Stimulated activated CD8-positive, alpha-beta memory T cell treated with anti-CD3 and anti-CD28 coated beads, Interleukin-15, amount 100 ng/mL, for 24 hours (primary cell): ENCODE measurements at regions not wholly inside any gene's neighbourhood (a gene's known extent, or its start where the extent isn't known, plus 50 kb on each side); places are given as distances from the start of the nearest gene placed in this dataset.

Experiments
- DNase-seq: peaks from one replicate; pipeline ENCODE4 v3.0.0-alpha.2; 2020; ENCODE audit warnings: low read depth

- no peak for DNase-seq
These were observed 1318.3 kb downstream of the AACS start for GRCh38 chr12:126383506-126383905.

GRCh38 chr12:126384026-126384564 is 1318.9 kb downstream of the AACS start:
- DNase-seq, result no peak

GRCh38 chr12:126385785-126386184 is 1320.5 kb downstream of the AACS start:
- DNase-seq, result no peak

GRCh38 chr12:126389220-126389841 is 1324.1 kb downstream of the AACS start:
- DNase-seq, result no peak

- DNase-seq, result no peak
These were observed 1324.7 kb downstream of the AACS start for GRCh38 chr12:126389961-126390360.

- no peak for DNase-seq
These were observed 1325.8 kb downstream of the AACS start for GRCh38 chr12:126390969-126391566.

GRCh38 chr12:126396536-126396935 is 1331.3 kb downstream of the AACS start:
- DNase-seq, result no peak

GRCh38 chr12:126397071-126397581 is 1331.9 kb downstream of the AACS start:
- no peak for DNase-seq

- no peak for DNase-seq
These were observed 1332.4 kb downstream of the AACS start for GRCh38 chr12:126397660-126398059.

- no peak for DNase-seq
These were observed 1335.6 kb downstream of the AACS start for GRCh38 chr12:126400831-126401230.

GRCh38 chr12:126404293-126404881 is 1339.2 kb downstream of the AACS start:
- no peak for DNase-seq

GRCh38 chr12:126418400-126418799 is 1353.2 kb downstream of the AACS start:
- DNase-seq, result no peak

GRCh38 chr12:126419131-126419530 is 1353.9 kb downstream of the AACS start:
- DNase-seq, result no peak

GRCh38 chr12:126424696-126425095 is 1359.5 kb downstream of the AACS start:
- DNase-seq, result no peak

- no peak for DNase-seq
These were observed 1360.0 kb downstream of the AACS start for GRCh38 chr12:126425264-126425663.

- DNase-seq, result no peak
These were observed 1363.5 kb downstream of the AACS start for GRCh38 chr12:126428769-126429168.

GRCh38 chr12:126430921-126431320 is 1365.7 kb downstream of the AACS start:
- DNase-seq, result no peak

- DNase-seq, result no peak
These were observed 1366.5 kb downstream of the AACS start for GRCh38 chr12:126431767-126432166.

- no peak for DNase-seq
These were observed 1367.5 kb downstream of the AACS start for GRCh38 chr12:126432780-126433179.

GRCh38 chr12:126434412-126434985 is 1369.3 kb downstream of the AACS start:
- DNase-seq, result no peak

- DNase-seq, result no peak
These were observed 1370.8 kb downstream of the AACS start for GRCh38 chr12:126436041-126436440.

- no peak for DNase-seq
These were observed 1372.7 kb downstream of the AACS start for GRCh38 chr12:126437934-126438333.

GRCh38 chr12:126443977-126444376 is 1378.7 kb downstream of the AACS start:
- DNase-seq, result no peak
